Fibroblast of lung (primary cell): ENCODE measurements at regions not wholly inside any gene's neighbourhood (a gene's known extent, or its start where the extent isn't known, plus 50 kb on each side); places are given as distances from the start of the nearest gene placed in this dataset.

Source experiments
- EZH2 ChIP-seq: IDR thresholded peaks from 2 replicates; pipeline ENCODE4 v1.5.1; 2012; ENCODE audit warnings: low read length, control low read depth, mild to moderate bottlenecking; ENCODE audit errors: missing control alignments
- TF ChIP-seq, protein P1 (sequence below), 2 donors: IDR thresholded peaks in 1 of 2; conservative IDR thresholded peaks in 1 of 2; 1 replicate in 1 of 2; 2 replicates in 1 of 2; pipeline ENCODE4 v1.5.1; 2011 to 2012; ENCODE audit warnings: low read length in 2 of 2, control low read depth in 1 of 2, inconsistent platforms in 1 of 2, low read depth in 1 of 2, mild to moderate bottlenecking in 1 of 2

DNA sequence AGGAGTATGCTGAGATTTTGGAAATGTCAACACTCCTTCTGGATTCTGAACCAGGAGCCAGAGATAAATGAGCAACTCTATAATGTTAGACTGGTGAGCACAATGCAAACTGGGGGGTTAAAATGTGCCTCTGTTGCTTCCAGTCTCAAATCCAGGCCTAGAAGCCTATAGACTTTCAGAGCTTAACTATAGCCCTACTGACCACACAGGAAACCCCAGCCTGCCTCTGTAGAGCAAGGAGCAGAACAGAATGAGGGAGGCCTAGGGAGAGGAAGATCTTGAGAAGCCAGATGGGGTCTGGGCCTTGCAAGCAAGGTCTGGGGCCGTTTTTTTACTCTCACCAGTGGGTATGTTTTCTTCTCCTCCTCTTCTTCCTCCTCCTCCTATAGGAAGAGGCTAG is 225.4 kb upstream of the KITLG start:
- TF ChIP-seq, protein P1, sequence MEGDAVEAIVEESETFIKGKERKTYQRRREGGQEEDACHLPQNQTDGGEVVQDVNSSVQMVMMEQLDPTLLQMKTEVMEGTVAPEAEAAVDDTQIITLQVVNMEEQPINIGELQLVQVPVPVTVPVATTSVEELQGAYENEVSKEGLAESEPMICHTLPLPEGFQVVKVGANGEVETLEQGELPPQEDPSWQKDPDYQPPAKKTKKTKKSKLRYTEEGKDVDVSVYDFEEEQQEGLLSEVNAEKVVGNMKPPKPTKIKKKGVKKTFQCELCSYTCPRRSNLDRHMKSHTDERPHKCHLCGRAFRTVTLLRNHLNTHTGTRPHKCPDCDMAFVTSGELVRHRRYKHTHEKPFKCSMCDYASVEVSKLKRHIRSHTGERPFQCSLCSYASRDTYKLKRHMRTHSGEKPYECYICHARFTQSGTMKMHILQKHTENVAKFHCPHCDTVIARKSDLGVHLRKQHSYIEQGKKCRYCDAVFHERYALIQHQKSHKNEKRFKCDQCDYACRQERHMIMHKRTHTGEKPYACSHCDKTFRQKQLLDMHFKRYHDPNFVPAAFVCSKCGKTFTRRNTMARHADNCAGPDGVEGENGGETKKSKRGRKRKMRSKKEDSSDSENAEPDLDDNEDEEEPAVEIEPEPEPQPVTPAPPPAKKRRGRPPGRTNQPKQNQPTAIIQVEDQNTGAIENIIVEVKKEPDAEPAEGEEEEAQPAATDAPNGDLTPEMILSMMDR (conservative IDR thresholded peaks at IDR 0.05 in 1 of 2, IDR thresholded peaks at IDR 0.05 in 1 of 2; ENCODE audit: low read depth in 1 of 2, low read length in 2 of 2), result no peak
- TF ChIP-seq EZH2, result no peak
